ENCODE measurements at regions not wholly inside any gene's neighbourhood (a gene's known extent, or its start where the extent isn't known, plus 50 kb on each side); places are given as distances from the start of the nearest gene placed in this dataset.
"Not testable (repeated sequence)": the region's sequence is repeated elsewhere in the genome, so short reads cannot be mapped to it uniquely, and the experiment has no call there.

GRCh38 chr3:115396801-115397200 is 226.5 kb upstream of the GAP43 start:
- no peak for DNase-seq

DNA sequence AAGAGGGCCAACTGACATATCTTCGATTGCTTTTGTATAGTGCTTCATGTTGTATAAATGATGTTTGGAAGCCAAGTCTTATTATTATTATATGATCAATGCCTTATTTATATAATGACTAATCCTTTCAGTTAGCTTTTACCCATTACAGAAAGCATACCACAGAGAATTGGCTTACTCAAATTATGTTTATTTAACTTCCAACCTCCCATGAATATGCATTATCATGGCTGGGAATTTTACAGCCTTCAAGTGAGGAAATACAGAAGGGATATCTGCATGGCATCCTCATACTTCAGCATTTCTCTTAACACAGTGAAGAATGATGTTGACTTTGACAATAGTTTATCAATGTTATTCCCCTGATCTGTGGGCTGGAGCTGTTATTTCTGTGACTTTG is 225.9 kb upstream of the GAP43 start:
- no peak for DNase-seq

- DNase-seq, result no peak
Measured at GRCh38 chr3:115398506-115398905, 224.8 kb upstream of the GAP43 start.

GRCh38 chr3:115399750-115400149 is 223.6 kb upstream of the GAP43 start:
- DNase-seq, result no peak

DNA sequence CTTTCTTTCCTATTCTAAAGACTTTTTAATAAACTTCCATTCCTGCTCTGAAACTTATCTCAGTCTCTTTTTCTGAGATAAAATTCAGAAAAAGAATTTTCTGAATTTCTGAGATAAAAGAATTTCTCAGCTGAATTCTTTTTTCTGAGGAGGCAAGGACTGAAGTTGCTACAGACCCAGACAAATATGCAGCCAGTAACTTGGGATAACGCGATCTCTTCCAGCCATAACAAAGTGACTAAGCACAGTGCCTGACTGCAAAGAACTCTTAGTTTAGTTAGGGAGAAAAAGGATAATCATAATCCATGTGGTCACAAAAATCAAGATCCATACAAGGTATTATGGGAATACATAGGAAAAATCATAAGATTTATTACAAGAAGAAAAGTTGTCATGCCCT is 222.0 kb upstream of the GAP43 start:
- no peak for DNase-seq

GRCh38 chr3:115401851-115402501 is 221.3 kb upstream of the GAP43 start:
- no peak for DNase-seq

DNA sequence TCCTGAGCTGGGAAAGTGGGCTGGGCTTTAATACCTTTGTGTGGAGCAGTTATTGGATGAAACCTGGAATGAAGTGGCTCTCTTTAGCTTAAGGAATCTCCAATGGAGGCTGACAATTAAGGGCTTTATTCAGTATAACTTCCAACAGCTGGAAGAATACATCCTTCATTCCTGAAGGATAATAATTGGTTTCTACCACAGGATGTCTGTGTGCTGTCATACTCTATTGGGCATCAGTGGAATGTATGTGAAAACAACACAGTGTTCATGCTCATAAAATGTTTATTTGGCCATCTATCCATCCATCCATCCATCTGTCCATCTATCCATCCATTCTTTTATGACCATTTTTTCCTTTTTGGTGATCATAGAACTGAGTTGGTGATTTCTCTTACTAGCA is 220.7 kb upstream of the GAP43 start:
- DNase-seq, result no peak

DNA sequence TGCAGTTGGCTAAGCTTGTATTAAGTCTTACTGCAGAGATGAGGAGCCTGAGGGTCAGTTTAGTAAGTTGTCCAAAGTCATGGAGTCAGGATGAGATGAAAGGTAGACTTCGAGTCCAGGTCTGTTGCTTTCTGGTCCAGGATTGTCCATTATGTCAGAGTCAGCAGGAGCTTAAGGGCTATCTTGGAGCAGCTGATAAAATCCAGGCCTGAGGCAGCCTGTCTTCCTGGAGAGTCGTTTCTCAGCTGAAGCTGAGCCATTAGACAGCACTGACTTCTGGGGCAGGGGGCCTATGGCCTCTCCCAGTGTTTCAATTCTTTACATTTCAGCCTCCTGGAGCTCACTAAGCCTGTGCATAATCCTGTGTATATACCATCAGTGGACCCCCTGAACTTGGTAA is 219.5 kb upstream of the GAP43 start:
- DNase-seq, result no peak

- no peak for DNase-seq
Measured at GRCh38 chr3:115409596-115409995, 213.7 kb upstream of the GAP43 start.

- DNase-seq, result not testable (repeated sequence)
Measured at GRCh38 chr3:115414610-115415009, 208.7 kb upstream of the GAP43 start.

GRCh38 chr3:115415246-115415996 is 207.9 kb upstream of the GAP43 start:
- no peak for DNase-seq

DNA sequence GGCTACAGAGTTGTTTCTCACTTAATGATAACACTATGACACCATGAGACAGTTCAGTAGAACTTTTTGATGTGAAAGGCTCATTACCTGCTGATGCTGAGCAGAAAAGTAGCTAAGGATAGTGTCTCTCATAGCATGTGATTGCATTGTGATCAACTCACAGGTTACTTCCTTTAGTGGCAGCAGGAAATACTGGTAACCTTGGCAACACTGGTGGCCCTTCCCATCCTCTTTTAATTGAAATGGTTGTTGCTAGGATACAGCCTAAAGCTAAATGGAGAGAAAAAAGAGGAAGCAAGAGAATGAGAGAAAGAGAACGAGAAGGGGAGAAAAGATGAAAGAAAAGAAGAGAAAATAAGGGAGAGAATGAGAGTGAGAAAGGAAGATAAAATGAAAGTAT is 204.7 kb upstream of the GAP43 start:
- no peak for DNase-seq

GRCh38 chr3:115420086-115420485 is 203.2 kb upstream of the GAP43 start:
- no peak for DNase-seq

DNA sequence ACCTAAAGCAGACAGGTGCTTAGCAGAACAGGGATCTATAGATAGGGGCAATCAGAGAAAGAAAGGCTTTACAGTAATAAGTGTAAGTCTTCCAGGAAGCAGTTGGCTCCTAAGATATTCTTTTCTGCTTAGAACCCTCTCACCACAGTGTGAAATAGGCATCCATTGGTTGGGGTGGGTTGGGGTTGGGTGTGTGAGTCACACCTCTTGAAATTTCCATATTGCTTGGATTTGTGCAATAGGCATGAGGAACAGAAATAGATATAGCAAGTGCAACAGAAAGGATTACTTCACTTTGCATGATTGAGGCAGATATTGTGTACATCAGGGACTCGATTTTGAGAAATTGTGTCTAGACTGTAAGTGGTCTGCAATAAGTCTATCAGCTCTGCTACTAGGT is 200.1 kb upstream of the GAP43 start:
- DNase-seq, result no peak

- DNase-seq, result no peak
Measured at GRCh38 chr3:115428841-115429240, 194.5 kb upstream of the GAP43 start.

DNA sequence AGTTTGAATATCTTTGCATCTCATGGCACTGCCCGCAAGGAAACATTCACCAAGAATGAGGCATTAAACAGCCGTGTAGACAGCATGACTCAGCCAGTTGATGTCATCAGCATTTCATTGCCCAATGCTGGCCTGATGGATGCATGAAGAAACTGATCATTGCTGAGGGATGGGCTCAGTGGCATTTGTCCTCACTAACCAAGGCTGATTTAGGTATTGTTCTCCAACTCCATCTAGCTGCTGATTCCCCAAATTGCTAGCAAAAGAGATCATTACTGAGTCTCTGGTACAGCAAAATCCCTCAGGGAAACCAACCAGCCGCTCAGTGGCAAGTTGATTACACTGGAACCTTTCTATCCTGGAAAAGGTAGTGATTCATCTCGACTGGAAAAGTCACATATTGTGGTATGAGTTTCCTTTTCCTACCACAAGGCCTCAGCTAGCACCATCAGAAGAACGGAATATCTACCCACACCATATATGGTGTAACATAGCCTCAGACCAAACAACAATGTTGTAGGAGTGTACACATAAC is 186.5 kb upstream of the GAP43 start:
- no peak for DNase-seq

DNA sequence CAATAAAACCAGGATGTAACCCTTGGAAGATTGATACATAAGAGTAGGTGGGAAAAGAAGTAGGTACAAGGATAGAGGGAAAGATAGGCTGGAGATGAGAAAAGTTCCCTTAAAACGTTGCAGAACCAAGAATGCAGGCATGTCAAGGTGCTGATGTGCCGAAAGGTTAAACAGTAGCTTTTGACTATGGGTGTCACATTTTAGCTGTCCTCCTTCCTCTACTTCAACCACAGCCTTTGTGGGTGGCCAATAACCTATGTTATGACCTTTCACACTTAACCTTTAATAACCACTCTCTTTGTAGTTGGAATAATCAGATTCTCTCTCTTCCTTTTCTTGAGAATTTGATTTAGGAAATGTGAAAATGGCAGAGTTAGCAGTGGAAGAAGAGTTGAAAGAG is 184.5 kb upstream of the GAP43 start:
- DNase-seq, result no peak

DNA sequence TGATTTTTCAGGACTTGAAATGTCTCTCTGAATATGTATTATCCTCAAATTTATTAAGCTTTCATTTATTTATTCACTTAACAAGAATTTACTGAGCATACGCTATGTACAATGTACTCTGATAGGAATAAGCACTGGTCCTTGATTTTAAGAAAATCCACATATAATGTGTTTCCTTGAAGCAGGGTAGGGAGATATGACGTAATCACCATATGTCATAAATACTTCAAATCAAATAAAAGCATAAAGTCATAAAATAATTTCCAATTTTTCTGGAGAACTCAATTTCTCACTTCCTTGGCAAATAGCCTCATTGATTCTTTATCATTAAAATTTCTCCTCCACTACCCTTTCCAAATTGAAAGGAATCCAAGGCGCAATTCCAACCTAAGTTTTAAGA is 177.8 kb upstream of the GAP43 start:
- no peak for DNase-seq

DNA sequence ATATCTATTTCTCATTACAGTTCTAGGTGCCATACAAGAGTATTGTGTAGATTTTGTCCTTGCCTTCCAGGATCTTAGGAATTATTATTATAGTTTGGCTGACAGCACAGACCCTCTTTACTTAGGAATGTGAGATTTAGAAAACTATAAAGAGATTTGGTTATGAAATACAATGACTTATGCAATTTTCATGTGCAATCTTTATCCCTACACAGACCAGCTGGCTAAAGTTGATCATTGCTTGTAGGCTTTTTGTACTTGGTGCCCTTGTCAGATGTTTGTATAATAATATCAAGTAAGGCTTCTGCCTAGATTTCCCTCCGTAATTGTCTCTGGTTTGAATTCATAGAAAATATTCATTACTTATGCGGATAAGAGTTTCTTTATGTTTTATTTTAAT is 174.5 kb upstream of the GAP43 start:
- no peak for DNase-seq

- no peak for DNase-seq
Measured at GRCh38 chr3:115450036-115450435, 173.3 kb upstream of the GAP43 start.

DNA sequence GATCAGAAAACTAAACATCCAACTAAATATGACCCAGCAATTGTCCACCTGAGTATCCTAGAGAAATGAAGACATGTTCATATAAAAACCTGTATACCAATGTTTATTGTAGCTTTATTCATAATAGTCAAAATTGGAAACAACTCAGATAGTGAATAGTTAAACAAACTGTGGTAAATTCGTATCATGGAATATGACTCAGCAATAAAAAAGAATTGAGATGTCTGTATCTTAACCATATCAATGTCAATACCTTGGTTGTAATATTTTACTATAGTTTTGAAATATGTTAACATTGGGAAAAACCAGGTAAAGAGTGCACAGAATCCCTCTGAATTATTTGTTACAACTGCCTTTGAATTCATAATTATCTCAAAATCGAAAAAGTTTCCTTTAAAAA is 159.3 kb upstream of the GAP43 start:
- no peak for DNase-seq

GRCh38 chr3:115469649-115470048 is 153.7 kb upstream of the GAP43 start:
- no peak for DNase-seq

DNA sequence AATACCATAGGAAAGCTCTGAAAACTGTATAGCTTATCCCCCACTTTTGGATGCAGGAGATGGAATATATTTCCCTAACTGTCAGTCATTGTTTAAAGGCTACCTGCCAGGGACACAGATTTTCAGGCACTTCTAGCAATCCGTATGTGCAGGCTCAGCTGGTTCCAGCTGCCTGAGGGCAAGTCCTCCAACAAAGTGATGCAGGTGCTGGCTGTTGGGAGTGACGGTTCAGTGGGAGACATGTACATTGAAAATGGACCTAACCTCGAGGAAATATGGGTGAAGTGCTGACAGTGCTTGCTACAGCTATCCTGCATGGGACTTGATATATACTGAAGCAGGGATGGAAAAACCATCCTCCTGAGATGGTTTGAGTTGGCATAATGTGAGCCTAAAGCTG is 153.1 kb upstream of the GAP43 start:
- DNase-seq, result no peak

DNA sequence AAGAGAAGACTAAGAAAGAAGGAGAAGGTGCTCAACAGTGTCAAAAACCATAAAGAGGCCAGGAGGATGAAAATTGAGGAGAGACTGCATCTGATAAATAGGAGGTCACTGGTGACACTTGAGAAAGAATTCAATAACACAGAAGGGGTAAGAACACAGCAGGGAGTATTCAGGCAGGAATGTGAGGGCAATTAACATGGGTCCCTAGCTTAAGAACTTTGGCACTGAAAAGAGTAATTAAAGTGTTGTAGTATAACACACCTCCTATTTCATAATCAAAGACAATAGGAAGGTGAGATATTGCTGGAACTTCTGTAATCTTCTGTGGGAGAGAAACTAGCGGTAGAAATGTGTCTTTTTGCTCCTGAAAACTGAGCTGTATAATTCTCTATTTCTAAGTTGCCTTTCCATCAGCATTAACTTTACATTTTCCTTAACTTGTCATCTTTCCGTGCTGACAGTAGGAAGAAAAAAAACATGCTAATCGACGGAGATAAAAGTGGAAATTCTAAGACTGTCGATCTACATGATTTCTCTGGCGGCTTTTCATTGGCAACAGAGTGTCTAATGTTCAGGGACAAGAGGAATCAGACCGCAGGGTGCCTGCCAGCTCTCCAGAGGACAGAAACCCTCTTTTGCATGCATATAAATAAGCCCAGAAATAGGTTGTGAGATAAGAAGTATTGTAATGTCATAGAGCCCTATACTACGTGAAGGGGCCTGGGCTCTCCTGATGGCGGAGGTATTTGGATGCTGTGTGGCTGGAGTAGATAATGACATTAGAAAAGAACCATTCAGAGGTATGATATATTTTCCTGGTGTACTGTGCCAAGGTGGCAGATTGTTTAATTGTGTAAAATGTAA is 147.9 kb upstream of the GAP43 start:
- no peak for DNase-seq

All from activated CD4-positive, alpha-beta T cell treated with anti-CD3 and anti-CD28 coated beads for 4 hours (primary cell).